Upper lobe of right lung (tissue), 1 donor: ENCODE measurements at regions not wholly inside any gene's neighbourhood (a gene's known extent, or its start where the extent isn't known, plus 50 kb on each side); places are given as distances from the start of the nearest gene placed in this dataset.

Source experiments
- ATAC-seq: fragments of 200-7000 bp; cut with Tn5 transposase; one replicate; pipeline ENCODE4 v1.9.1; 2020; ENCODE audit warnings: mild to moderate bottlenecking, moderate library complexity
- DNase-seq: peaks from one replicate; pipeline ENCODE4 v3.0.0-alpha.2; 2020
- H3K27ac ChIP-seq: fragments of 200-600 bp; one replicate; pipeline ENCODE4 v1.8.0; 2022
- H3K27me3 ChIP-seq: fragments of 200-600 bp; one replicate; pipeline ENCODE4 v1.8.0; 2022; ENCODE audit warnings: mild to moderate bottlenecking
- H3K36me3 ChIP-seq: fragments of 200-600 bp; one replicate; pipeline ENCODE4 v1.8.0; 2022
- H3K4me1 ChIP-seq: fragments of 200-600 bp; one replicate; pipeline ENCODE4 v1.8.0; 2022
- H3K4me3 ChIP-seq: fragments of 200-600 bp; one replicate; pipeline ENCODE4 v1.8.0; 2022; ENCODE audit warnings: mild to moderate bottlenecking
- H3K9me3 ChIP-seq: fragments of 200-600 bp; one replicate; pipeline ENCODE4 v1.8.0; 2022
- CTCF ChIP-seq: fragments of 200-600 bp; IDR thresholded peaks from one replicate; pipeline ENCODE4 v1.8.0; 2022; ENCODE audit warnings: antibody characterized with exemption
- intact Hi-C: fragments of 100-400 bp; cut with DNase I; formaldehyde crosslinking; loops from one replicate; pipeline ENCODE4 v1.11.0; 2022
- donor health status: DM: no; HTN: yes; CAD: no; lungs with severe emphysema.

GRCh38 chr10:130338636-130339024 lies 202.4 kb downstream of the GLRX3 start:
- no peak for TF ChIP-seq CTCF
- Histone ChIP-seq H3K9me3 (no peaks in the 10 kb centered on the region), H3K27ac (no peak overlapping the region), H3K27me3 (peaks cover 4% of the 10 kb centered on the region), H3K36me3 (no peaks in the 10 kb centered on the region), H3K4me1 (no peaks in the 10 kb centered on the region), H3K4me3 (no peak overlapping the region)
- intact Hi-C loops, result no loop called here
- DNase-seq, result no peak
- ATAC-seq, result no peak

DNA sequence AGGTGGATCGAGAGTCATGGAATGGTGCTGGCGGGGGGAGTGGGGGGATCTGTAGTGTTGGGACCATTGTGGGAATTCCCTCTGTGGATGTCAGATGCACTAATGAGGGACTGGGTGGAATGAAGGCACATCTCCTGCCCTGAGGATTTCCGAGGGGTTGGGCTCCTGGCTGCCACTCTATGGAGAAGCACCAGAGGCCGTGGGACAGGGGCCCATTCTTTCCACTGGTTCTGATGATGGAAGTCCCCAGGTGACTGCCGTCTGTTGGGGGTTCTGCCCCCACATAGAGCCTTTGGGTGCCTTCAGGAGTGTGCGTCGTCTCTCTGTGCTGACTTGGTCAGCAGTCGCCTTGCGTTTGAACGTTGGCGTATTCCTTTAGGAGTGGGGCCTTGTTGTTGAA lies 202.9 kb downstream of the GLRX3 start:
- intact Hi-C loops, result no loop called here
- Histone ChIP-seq H3K27ac (no peak overlapping the region), H3K4me1 (no peaks in the 10 kb centered on the region), H3K9me3 (no peaks in the 10 kb centered on the region), H3K4me3 (no peak overlapping the region), H3K36me3 (no peaks in the 10 kb centered on the region), H3K27me3 (peaks cover 4% of the 10 kb centered on the region)
- TF ChIP-seq CTCF, result no peak
- no peak for DNase-seq
- no peak for ATAC-seq

- no peak for ATAC-seq
- Histone ChIP-seq H3K27ac (no peak overlapping the region), H3K36me3 (no peaks in the 10 kb centered on the region), H3K27me3 (peaks cover 4% of the 10 kb centered on the region), H3K4me3 (no peak overlapping the region), H3K4me1 (no peaks in the 10 kb centered on the region), H3K9me3 (no peaks in the 10 kb centered on the region)
- DNase-seq, result no peak
- no peak for TF ChIP-seq CTCF
- intact Hi-C loops, result no loop called here
Measured at GRCh38 chr10:130339911-130340310, 203.7 kb downstream of the GLRX3 start.

DNA sequence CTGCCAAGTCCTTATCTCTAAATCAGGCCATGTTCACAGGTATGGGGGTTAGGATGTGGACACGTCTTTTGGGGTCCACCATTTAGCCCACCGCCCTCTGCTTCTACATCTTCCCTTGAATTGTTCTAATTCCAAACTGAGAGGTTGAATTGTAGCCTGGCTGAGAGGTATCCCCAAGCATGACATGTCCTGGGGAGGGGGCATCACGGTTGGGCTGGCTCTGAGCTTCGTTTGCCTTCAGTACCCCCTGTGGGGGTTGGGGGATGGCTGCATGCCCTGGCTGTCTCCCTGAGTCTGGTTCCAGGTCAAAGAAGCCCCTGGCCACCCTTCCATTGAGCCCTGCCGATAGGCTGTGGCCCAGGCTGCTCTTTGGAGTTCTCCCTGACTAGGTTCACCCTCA lies 204.6 kb downstream of the GLRX3 start:
- intact Hi-C loops, result no loop called here
- no peak for DNase-seq

DNA sequence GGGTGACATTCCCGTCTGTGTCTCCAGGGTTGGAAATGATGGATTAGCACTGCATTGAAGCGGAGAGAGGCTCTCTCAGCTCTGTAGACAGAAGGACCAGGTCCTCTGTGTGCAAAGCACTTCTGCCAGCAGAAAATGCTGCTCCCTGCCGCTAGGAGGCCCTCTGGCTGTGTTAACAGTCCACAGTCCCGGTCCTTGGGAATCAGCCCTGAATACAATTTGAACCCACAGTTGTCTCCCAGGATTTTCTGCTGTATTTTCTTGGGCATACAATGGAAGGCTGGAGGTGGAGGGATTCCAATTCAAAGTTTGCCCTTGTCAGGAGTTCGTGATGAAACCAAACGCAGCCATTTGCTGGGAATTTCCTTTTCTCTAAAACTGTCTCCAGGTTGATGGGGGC lies 205.2 kb downstream of the GLRX3 start:
- Histone ChIP-seq H3K27ac (no peak overlapping the region), H3K9me3 (no peaks in the 10 kb centered on the region), H3K4me3 (no peak overlapping the region), H3K36me3 (no peaks in the 10 kb centered on the region), H3K27me3 (peaks cover 4% of the 10 kb centered on the region), H3K4me1 (no peaks in the 10 kb centered on the region)
- intact Hi-C loops, result no loop called here
- DNase-seq, result no peak
- peak; percentile 56 for ATAC-seq
- peak; percentile 57 for TF ChIP-seq CTCF

More for the DNA sequence above, 204.6 kb downstream of the GLRX3 start:
- H3K9me3 ChIP-seq, result no peaks in the 10 kb centered on the region
- no peak overlapping the region for H3K4me3 ChIP-seq
- peaks cover 4% of the 10 kb centered on the region for H3K27me3 ChIP-seq
- H3K36me3 ChIP-seq, result no peaks in the 10 kb centered on the region
- no peaks in the 10 kb centered on the region for H3K4me1 ChIP-seq
- TF ChIP-seq CTCF, result no peak
- ATAC-seq, result no peak
- no peak overlapping the region for H3K27ac ChIP-seq

DNA sequence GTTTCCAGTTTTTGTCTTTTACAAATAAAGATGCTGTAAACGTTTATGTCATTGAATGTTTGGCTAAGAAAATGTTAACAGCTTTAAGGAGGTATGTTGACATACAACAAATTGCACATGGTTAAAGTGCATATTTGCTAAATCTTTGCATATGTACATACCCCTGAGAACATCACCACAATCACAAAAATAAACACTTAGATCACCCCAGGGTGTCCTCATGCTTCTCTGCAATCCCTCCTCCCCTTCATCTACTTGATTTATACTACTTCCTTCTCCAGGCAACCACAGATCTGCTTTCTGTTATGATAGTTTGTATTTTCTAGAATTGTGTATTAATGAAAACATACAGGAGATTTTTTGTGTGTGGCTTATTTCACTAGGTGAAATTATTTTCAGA lies 209.5 kb downstream of the GLRX3 start:
- no peak overlapping the region for H3K4me3 ChIP-seq
- no peak overlapping the region for H3K27ac ChIP-seq
- intact Hi-C loops, result no loop called here
- peaks cover 4% of the 10 kb centered on the region for H3K27me3 ChIP-seq
- DNase-seq, result no peak
- no peaks in the 10 kb centered on the region for H3K36me3 ChIP-seq
- no peaks in the 10 kb centered on the region for H3K9me3 ChIP-seq
- ATAC-seq, result no peak
- TF ChIP-seq CTCF, result no peak
- no peaks in the 10 kb centered on the region for H3K4me1 ChIP-seq
